ENCODE measurements at regions not wholly inside any gene's neighbourhood (a gene's known extent, or its start where the extent isn't known, plus 50 kb on each side); places are given as distances from the start of the nearest gene placed in this dataset.

GRCh38 chr9:13716601-13717321 lies 437.3 kb upstream of the MPDZ start:
- no peak for DNase-seq (ENCODE audit: low spot score)

GRCh38 chr9:13716090-13716489 lies 436.6 kb upstream of the MPDZ start:
- DNase-seq (ENCODE audit: low spot score) = no peak

DNA sequence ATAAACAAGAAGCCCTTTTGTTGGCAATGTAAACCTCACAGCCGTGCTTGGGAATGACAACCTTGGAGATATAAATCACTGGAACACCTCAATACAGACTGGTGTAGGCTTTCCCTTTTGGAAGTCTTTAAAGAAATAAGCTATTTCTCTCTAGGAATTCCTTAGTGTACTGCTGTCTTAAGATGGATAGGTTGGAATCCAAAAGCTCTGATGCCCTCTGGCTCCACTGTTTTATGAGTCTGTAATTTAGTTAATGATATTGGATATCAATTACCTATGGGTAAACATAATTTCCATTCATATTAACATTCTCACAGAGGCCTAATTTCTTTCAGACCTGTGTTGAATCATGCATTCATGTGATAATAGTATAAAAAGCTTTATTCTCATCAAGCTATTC lies 435.9 kb upstream of the MPDZ start:
- no peak for DNase-seq (ENCODE audit: low spot score)

GRCh38 chr9:13707612-13708576 lies 428.4 kb upstream of the MPDZ start:
- no peak for DNase-seq (ENCODE audit: low spot score)

GRCh38 chr9:13705918-13706317 lies 426.4 kb upstream of the MPDZ start:
- no peak for DNase-seq (ENCODE audit: low spot score)

DNA sequence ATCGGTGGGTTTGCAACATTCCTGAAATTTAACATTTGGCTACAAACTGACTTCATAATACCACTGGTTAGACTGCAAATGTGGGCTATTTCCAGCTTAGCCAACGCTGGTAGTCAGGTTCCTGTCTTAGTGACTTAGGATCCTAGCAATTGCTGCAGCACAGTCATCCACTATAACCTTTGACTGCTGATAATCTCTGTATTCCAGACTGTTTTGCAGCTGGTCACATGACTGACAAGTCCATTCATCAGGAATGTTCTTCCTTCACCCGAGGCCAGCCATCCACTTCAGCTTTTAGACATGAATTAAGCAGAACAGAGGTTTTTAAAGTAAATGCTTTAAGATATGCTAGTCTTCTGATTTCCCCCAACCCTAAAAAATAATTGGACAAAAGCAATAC lies 425.9 kb upstream of the MPDZ start:
- DNase-seq (ENCODE audit: low spot score) = no peak

DNA sequence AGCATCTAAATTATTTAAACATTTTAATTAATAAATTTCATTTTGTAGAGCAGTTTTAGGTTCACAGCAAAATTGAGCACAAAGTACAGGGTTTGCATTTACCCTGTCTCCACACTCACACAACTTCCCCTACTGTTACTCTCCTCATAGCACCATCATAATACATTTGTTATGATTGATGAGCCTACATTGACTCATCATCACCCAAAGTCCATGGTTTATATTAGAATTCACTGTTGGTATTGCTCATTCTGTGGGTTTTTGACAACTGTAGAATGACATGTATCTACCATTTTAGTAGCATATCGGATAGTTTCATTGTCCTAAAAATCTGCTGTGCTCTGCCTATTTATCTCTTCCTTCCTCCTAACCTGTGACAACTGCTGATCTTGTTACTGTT lies 411.1 kb upstream of the MPDZ start:
- no peak for DNase-seq (ENCODE audit: low spot score)

DNA sequence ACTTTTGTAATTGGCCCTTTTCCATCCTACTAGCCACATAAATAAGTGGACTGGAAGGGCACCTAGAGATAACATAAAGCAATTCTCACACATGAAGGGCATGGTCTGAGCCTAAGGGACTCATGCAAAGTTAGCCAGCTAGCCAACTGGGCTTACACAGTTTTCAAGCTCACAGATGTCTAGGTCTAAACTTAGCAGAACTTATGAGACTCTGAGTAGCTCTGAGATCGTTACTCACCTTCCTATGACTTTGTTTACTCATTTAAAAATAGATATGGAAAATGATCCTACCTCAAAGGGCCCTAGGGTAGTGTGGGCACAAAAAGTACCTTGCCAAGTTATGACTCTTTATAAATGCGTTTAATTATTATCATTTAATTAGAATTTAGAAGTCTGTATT lies 410.4 kb upstream of the MPDZ start:
- DNase-seq (ENCODE audit: low spot score) = no peak

DNA sequence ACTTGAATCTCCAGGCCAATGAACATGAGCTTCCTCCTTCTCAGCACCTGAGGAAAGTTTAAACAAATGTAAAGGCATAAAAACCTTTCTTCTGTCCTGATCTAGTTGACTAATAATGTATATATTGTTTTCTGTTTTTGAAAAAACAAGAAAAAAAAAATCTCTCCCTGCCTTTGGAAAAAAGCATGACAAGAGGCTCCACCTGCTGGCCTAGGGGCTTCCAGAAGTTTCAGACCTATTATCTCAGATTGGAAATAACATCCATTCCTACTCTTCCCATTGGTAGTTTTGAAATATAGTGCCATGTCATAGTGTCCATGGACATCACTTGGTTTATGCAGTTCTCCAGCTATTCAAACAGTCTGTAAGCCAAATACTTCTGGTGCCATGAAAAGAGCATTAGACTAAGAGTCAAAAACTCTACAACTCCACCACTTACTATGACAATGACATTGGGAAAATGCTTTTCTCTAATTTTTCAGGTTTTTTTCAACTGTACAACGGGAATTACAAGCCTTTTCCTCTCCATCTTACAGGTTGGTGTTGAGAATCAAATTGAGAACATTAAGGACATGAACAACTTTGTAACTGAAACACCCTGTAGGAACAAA lies 409.6 kb upstream of the MPDZ start:
- no peak for DNase-seq (ENCODE audit: low spot score)

- DNase-seq (ENCODE audit: low spot score) = no peak
These were observed 408.9 kb upstream of the MPDZ start for GRCh38 chr9:13688223-13688989.

GRCh38 chr9:13684656-13685055 lies 405.2 kb upstream of the MPDZ start:
- no peak for DNase-seq (ENCODE audit: low spot score)

DNA sequence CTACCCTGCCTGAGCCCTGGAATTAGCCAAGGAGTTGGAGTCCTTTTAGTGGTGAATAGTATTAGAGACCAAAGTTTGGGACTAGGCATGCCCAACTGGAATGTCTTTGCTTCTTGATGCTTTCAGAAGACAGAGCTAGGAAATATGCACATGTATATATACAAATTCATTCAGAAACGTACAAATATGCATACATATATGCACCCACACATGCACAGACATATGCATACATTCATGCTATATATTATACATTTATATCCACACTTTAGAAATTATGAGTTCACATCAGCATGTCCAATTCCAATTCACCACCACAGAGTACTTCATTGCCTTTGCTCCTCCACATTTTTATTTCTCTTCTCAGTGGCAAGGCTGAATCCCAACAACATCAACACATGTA lies 398.3 kb upstream of the MPDZ start:
- no peak for DNase-seq (ENCODE audit: low spot score)

DNA sequence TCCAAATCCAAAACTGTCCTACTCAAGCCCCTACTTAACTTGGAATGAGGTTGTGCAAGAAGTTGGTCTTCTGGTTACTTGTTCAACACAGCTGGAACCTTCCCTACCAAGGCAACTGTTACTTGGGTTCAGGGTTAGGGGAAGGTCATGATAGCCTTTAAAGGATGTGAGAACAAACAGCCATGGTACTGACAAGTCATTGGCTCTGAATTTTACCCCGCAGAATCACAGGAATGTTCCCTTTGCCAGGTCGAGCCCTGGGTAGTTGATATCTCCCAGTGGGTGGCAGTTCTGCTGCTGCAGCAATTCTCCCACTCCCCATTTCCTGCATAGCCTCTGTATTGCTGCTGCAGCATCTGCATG lies 396.1 kb upstream of the MPDZ start:
- DNase-seq (ENCODE audit: low spot score) = no peak

- no peak for DNase-seq (ENCODE audit: low spot score)
These were observed 395.6 kb upstream of the MPDZ start for GRCh38 chr9:13674926-13675637.

DNA sequence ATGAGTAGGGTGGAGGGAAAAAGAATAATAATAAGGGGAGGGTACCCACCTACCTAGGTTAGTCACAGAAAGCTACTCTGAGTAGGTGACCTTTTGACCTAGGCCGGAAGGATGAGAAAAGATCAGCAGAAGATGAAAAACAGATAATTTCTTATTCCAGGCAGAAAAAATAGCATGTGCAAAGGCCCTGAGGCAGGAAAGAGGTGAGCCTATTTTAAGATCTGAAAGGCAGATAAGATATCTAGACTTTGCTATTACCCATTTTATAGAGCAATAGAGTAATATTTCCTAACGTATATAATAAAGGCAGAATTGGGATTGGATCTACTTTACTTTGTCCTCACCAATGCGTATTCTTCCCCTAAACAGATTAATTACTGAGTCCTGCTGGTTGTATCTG lies 393.9 kb upstream of the MPDZ start:
- no peak for DNase-seq (ENCODE audit: low spot score)

DNA sequence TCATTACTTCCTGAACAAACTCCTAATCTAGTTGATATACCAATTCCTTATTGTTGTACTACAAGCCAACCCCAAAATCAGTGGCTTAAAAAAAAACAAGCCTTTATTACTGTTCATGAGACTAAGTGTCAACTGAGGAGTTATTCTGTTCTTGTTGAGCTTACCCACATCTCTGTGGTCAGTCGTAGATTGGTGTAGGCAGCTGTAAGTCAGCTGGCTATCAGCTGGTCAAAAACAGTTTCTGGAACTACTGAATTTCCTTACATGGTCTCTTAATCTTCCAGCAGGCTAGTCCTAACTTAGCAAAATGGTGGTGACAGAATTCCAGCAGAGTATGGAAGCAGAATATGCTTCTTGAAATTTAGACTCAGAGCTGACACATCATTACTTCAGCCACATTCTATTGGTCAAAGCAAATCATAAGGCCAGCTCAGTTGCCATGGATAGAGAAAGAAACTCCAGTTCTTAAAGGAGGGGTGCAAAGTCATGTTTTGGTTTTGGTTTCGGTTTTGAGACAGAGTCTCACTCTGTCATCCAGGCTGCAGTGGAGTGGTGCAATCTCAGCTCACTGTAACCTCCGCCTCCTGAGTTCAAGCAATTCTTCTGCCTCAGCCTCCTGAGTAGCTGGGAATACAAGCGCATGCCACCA lies 386.1 kb upstream of the MPDZ start:
- DNase-seq (ENCODE audit: low spot score) = no peak

DNA sequence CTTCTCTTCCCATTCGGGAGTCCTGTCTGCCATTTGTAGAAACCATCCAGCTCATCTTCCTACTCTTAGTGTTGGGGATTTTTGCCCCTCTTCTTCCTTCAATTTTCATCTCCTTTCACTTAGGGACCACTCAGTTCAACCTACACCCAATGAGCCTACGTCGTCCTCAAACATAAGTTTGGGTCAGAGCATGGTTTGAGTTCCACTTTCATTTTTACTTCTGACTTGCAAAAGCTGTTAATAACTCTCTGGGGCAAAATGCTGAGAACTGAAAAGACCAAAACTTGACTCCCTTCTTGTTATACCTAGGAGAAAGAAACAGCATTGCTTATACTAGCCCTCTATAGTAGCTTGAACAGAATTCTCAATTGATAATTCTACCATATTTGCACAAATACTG lies 381.5 kb upstream of the MPDZ start:
- no peak for DNase-seq (ENCODE audit: low spot score)

- no peak for DNase-seq (ENCODE audit: low spot score)
These were observed 372.6 kb upstream of the MPDZ start for GRCh38 chr9:13651969-13652663.

DNA sequence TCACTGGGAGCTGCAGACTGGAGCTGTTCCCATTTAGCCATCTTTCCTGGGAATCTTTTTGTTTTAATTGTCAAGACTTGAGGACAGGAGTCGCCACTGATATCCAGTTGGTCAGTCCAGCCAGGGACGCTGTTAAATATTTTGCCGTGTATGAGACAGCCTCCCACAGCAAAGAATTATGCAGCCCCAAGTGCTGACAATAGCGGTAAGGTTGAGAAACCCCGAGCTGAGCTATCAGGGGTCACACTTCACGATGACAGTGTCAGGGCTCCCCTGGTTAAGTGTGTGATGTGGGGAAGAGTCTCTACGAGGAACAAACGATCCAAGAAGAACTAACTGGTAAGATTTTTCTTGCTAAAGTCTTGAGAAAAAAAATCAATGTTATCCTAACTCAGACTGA lies 372.0 kb upstream of the MPDZ start:
- DNase-seq (ENCODE audit: low spot score) = no peak

DNA sequence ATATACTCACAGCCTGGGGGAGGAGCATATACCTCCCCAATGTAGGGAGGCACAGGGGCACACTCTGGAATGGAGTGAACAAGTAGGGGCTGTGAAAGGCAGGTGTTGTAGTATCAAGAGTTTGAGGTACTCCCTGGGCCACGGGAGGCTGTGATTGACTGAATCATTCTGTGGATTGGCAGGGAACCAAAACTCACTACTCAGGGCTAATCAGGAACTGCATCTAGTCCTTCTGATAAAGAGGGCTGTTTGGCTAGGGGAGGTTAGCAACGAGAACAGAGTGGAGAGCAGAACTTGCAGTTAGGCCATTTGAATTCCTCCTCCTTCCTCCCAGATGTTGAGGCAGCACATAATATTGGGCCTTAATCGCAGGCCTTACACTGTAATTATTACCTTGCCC lies 369.2 kb upstream of the MPDZ start:
- no peak for DNase-seq (ENCODE audit: low spot score)

All from putamen (tissue), 1 donor.